A673 (cell line): ENCODE measurements at regions not wholly inside any gene's neighbourhood (a gene's known extent, or its start where the extent isn't known, plus 50 kb on each side); places are given as distances from the start of the nearest gene placed in this dataset.

Experiments used
- CTCF ChIP-seq: fragments of 300-800, 200-600 bp; sonication (generic); conservative IDR thresholded peaks from 2 replicates; pipeline ENCODE4 v1.5.1; 2017; ENCODE audit warnings: low read depth, mild to moderate bottlenecking, antibody characterized with exemption, low read length, moderate library complexity, mixed read lengths
- EZH2 ChIP-seq: fragments of 200-600 bp; sonication (generic); IDR thresholded peaks from 2 replicates; pipeline ENCODE4 v1.6.1; 2017; ENCODE audit warnings: borderline replicate concordance, low read depth, mild to moderate bottlenecking, mixed read lengths, antibody characterized with exemption, low read length; ENCODE audit not compliant: poor library complexity, severe bottlenecking

- TF ChIP-seq CTCF (no peak), EZH2 (no peak)
Observed at GRCh38 chr10:45229823-45230222, 85.6 kb downstream of the OR13A1 start.
